Muscle layer of colon (tissue), 2 donors: ENCODE measurements at regions not wholly inside any gene's neighbourhood (a gene's known extent, or its start where the extent isn't known, plus 50 kb on each side); places are given as distances from the start of the nearest gene placed in this dataset.
"Not testable (repeated sequence)": the region's sequence is repeated elsewhere in the genome, so short reads cannot be mapped to it uniquely, and the experiment has no call there.

Experiments
- H3K27ac ChIP-seq: one replicate; pipeline ENCODE4 v1.7.0; 2013; ENCODE audit warnings: low read depth, mild to moderate bottlenecking, low read length, moderate library complexity
- H3K27me3 ChIP-seq, 2 donors: one replicate each; pipeline ENCODE4 v1.7.0; 2013; ENCODE audit warnings: low read length in 2 of 2, mild to moderate bottlenecking in 2 of 2; ENCODE audit not compliant: insufficient read depth in 2 of 2, control insufficient read depth in 1 of 2
- H3K36me3 ChIP-seq: one replicate; pipeline ENCODE4 v1.7.0; 2013; ENCODE audit warnings: mild to moderate bottlenecking, low read length; ENCODE audit not compliant: insufficient read depth
- H3K4me1 ChIP-seq: one replicate; pipeline ENCODE4 v1.7.0; 2013; ENCODE audit warnings: mild to moderate bottlenecking, low read length; ENCODE audit not compliant: insufficient read depth
- H3K4me3 ChIP-seq, 2 donors: one replicate each; pipeline ENCODE4 v1.7.0; 2013; ENCODE audit warnings: low read length in 2 of 2, low read depth in 1 of 2, mild to moderate bottlenecking in 1 of 2, moderate library complexity in 1 of 2
- H3K9ac ChIP-seq: one replicate; pipeline ENCODE4 v1.7.0; 2013; ENCODE audit warnings: low read length
- H3K9me3 ChIP-seq: one replicate; pipeline ENCODE4 v1.7.0; 2013; ENCODE audit warnings: mild to moderate bottlenecking, low read length
- donor health status: abdominal sarcoma.
- donor health status: Adenocarcinoma of cecum.

DNA sequence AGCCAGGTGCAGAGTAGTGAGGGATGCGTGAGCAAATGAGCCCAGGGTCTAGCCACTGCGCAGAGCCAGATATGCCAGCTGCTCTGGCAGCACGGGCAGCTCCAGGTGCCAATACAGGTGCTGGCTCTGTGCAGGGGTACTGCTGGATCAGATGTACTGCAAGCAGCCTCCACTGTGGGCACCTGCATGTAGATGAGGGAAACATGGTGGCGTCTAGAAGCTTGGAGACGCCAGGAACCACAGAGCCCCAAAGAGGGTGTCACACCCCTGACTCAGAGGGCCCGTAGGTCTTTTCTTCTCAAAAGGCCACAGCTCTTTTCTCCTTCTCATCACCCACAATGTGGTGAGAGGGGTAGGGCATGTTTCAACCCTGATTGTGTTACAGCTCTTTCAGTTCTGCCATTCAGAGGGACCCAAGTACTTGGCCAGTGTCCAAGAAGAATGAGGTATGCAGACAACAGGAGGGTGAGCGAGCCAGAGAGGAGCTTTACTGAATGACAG lies 244.4 kb upstream of the SLITRK1 start:
- Histone ChIP-seq H3K36me3 (no peaks in the 10 kb centered on the region), H3K4me1 (no peaks in the 10 kb centered on the region), H3K9ac (no peak overlapping the region), H3K27ac (no peak overlapping the region), H3K4me3 (no peak overlapping the region), H3K9me3 (no peaks in the 10 kb centered on the region), H3K27me3 (no peaks in the 10 kb centered on the region)

DNA sequence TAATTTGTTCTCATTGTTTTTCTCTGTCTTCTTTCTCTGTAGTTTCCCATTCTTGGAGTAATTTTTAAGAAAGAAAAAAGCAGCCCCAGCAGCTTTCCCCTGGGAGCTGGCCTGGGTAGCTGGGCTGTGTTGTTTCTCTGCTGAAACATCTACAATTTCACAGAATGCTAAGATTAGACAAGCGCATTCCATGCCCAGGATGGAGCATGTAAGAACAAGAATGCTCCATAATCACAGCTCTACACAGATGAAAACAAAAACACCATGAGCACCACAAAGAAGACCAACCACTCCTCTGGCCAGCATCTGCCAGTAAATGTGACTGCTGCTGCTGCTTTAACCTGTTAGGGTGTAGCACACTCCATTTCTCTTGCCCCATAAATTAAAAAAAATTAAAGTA lies 239.2 kb upstream of the SLITRK1 start:
- no peak overlapping the region for H3K4me3 ChIP-seq
- no peak overlapping the region for H3K27ac ChIP-seq
- no peaks in the 10 kb centered on the region for H3K4me1 ChIP-seq
- no peaks in the 10 kb centered on the region for H3K36me3 ChIP-seq
- no peaks in the 10 kb centered on the region for H3K9me3 ChIP-seq
- no peak overlapping the region for H3K9ac ChIP-seq
- no peaks in the 10 kb centered on the region for H3K27me3 ChIP-seq

DNA sequence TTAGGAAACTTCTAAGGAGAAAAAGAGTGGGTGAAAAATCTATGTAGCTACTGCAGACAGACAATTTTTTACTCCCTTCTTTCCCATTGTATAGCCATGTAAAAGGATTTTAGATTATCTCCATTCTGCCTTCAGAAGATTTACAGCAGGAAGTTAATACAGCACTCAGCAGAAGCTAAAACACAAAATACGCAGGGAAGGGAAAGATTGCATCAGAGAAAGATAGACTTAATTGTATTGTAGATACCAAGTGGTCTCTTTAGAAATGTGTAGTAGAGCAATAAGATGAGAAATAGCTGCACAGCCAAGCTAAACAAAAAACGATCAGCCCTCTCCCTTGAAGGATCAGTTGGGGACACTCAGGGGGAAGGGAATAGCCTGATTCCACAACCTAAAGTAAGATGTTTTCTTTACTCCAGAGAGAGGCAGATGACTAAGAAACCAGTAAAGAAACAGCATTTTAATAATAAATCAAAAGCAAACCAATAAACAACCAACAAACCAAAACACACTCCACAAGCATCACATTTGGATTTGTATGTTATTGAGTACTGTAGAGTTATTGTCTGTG lies 236.7 kb upstream of the SLITRK1 start:
- Histone ChIP-seq H3K9ac (no peak overlapping the region), H3K4me3 (no peak overlapping the region), H3K27ac (no peak overlapping the region), H3K36me3 (no peaks in the 10 kb centered on the region), H3K9me3 (no peaks in the 10 kb centered on the region), H3K27me3 (no peaks in the 10 kb centered on the region), H3K4me1 (no peaks in the 10 kb centered on the region)

DNA sequence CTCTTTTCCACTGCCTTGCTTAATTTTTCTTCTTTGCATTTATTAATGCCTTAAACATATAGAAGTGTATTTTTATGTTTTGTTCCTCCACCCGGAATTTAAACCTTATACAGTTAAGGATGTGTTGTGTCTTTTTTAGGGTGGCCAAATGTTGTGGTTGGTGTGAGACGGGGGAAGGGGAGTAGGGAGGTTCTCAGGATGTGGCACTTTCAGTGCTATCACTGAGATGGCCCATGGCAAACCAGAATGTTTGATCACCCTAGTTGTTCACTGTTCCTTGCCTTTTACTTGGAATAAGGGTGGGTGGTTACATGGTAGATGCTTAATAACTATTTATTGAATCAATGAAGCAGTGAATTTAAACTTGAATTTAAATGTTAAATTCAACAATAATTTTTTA lies 216.0 kb upstream of the SLITRK1 start:
- Histone ChIP-seq H3K27me3 (no peaks in the 10 kb centered on the region), H3K4me1 (no peaks in the 10 kb centered on the region), H3K4me3 (no peak overlapping the region), H3K9ac (no peak overlapping the region), H3K27ac (no peak overlapping the region), H3K9me3 (no peaks in the 10 kb centered on the region), H3K36me3 (no peaks in the 10 kb centered on the region)

DNA sequence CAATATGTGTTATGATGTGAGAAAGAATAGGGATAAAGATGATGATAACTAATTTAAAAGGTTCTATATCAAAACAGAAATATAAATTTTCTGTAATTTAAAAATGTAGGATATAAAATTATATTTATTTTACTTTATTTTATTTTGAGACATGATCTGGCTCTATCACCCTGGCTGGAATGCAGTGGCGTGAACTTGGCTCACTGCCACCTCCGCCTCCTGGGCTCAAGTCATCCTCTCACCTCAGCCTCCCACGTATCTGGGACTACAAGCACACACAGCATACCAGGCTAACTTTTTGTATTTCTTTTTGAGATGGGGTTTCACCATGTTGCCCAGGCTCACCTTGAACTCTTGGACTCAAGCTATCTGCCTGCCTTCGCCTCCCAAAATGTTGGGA lies 214.9 kb upstream of the SLITRK1 start:
- no peaks in the 10 kb centered on the region for H3K36me3 ChIP-seq
- H3K27me3 ChIP-seq, result no peaks in the 10 kb centered on the region
- H3K9me3 ChIP-seq, result no peaks in the 10 kb centered on the region
- no peak overlapping the region for H3K27ac ChIP-seq
- H3K9ac ChIP-seq, result no peak overlapping the region
- no peak overlapping the region for H3K4me3 ChIP-seq
- H3K4me1 ChIP-seq, result no peaks in the 10 kb centered on the region

DNA sequence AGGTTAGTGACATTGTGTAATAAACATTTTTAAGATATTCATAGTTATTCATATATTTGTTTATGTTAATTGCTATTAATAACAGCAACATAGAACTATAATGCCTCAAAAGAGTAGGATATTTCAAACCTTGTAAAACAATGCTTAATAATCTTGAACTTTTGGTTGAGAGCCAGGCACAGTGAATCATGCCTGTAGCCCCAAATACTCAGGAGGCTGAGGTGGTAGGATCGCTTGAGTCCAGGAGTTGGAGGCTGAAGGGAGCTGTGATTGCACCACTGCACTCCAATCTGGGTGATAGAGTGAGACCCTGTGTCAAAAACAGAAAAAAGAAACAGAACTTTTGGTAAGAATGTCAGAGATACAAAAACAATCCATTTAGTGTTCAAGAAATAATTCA lies 213.9 kb upstream of the SLITRK1 start:
- no peak overlapping the region for H3K4me3 ChIP-seq
- H3K9ac ChIP-seq, result no peak overlapping the region
- H3K27ac ChIP-seq, result no peak overlapping the region
- H3K4me1 ChIP-seq, result no peaks in the 10 kb centered on the region
- no peaks in the 10 kb centered on the region for H3K9me3 ChIP-seq
- H3K36me3 ChIP-seq, result no peaks in the 10 kb centered on the region
- H3K27me3 ChIP-seq, result no peaks in the 10 kb centered on the region

DNA sequence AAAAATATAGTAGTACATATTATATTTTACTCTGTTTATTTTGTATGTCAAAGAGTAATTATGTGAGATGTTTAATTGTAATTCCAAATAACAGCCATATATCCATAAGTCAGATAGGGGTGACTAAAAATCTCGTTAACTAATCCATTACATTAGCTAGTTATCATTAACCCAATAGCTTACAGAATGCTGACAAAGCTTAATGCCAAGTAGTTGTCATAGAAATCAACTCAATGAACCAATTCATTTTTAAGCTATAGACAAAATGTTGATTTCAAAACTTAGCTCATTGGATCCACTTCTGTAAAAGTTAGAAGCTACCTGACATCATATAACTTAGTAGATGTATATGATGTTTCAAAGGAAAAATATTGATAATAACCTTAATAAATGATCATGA lies 206.7 kb upstream of the SLITRK1 start:
- H3K27ac ChIP-seq, result no peak overlapping the region
- no peaks in the 10 kb centered on the region for H3K27me3 ChIP-seq
- H3K9me3 ChIP-seq, result no peaks in the 10 kb centered on the region
- H3K4me1 ChIP-seq, result no peaks in the 10 kb centered on the region
- H3K9ac ChIP-seq, result no peak overlapping the region
- H3K4me3 ChIP-seq, result no peak overlapping the region
- no peaks in the 10 kb centered on the region for H3K36me3 ChIP-seq

DNA sequence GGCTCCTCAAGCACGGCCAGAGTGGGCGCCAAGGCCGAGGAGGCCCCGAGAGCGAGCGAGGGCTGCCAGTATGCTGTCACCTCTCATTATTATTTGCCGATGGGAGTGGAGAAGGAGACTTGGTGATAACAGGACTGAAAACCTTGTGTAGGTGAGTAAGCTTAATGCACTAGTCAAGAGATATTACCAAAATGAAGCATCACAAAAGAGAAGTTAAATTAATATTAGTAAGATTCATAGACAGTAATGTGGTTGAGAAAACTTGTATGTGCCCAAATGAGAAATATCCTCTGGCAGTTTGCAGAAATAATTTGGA lies 204.5 kb upstream of the SLITRK1 start:
- Histone ChIP-seq H3K9ac (no peak overlapping the region), H3K36me3 (no peaks in the 10 kb centered on the region), H3K27ac (no peak overlapping the region), H3K4me3 (no peak overlapping the region), H3K4me1 (no peaks in the 10 kb centered on the region), H3K9me3 (no peaks in the 10 kb centered on the region), H3K27me3 (no peaks in the 10 kb centered on the region)

DNA sequence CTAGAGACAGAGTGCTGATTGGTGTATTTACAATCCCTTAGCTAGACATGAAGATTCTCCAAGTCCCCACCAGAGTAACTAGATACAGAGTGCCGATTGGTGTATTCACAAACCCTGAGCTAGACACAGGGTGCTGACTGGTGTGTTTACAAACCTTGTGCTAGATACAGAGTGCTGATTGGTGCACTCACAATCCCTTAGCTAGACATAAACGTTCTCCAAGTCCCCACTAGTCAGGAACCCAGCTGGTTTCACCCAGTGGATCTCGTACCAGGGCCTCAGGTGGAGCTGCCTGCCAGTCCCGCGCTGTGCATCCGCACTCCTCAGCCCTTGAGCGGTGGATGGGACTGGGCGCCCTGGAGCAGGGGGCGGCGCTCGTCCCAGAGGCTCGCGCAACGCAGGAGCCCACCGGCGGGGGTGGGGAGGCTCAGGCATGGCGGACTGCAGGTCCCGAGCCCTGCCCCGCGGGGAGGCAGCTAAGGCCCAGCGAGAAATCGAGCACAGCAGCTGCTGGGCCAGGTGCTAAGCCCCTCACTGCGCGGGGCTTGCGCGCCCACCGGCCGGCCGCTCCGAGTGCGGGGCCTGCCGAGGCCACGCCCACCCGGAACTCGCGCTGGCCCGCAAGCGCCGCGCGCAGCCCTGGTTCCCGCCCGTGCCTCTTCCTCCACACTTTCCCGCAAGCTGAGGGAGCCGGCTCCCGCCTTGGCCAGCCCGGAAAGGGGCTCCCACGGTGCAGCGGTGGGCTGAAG lies 204.0 kb upstream of the SLITRK1 start:
- not testable (repeated sequence) for H3K9ac ChIP-seq, H3K27ac ChIP-seq, H3K4me1 ChIP-seq, H3K9me3 ChIP-seq, H3K4me3 ChIP-seq, H3K27me3 ChIP-seq, H3K36me3 ChIP-seq

DNA sequence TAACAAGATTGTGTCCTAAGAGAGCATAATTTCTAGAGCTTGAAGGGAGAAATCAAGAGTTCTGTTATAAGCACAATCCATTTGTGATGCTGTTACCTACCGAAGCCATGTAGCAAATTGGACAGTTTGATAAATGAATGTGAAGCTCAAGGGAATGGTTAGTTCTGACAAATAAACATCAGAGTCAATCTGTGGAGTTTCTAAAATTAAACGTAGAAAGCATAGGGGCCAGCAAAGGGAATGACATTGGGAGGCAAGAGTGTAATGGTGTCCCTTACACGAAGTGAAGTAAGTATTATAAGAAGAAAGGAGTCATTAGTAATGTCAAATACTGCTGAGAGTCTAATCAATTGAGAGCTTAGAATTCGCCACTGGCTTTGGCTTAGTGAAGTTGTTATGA lies 200.2 kb upstream of the SLITRK1 start:
- no peaks in the 10 kb centered on the region for H3K27me3 ChIP-seq
- no peak overlapping the region for H3K4me3 ChIP-seq
- H3K9me3 ChIP-seq, result no peaks in the 10 kb centered on the region
- no peaks in the 10 kb centered on the region for H3K4me1 ChIP-seq
- no peaks in the 10 kb centered on the region for H3K36me3 ChIP-seq
- H3K27ac ChIP-seq, result no peak overlapping the region
- no peak overlapping the region for H3K9ac ChIP-seq

DNA sequence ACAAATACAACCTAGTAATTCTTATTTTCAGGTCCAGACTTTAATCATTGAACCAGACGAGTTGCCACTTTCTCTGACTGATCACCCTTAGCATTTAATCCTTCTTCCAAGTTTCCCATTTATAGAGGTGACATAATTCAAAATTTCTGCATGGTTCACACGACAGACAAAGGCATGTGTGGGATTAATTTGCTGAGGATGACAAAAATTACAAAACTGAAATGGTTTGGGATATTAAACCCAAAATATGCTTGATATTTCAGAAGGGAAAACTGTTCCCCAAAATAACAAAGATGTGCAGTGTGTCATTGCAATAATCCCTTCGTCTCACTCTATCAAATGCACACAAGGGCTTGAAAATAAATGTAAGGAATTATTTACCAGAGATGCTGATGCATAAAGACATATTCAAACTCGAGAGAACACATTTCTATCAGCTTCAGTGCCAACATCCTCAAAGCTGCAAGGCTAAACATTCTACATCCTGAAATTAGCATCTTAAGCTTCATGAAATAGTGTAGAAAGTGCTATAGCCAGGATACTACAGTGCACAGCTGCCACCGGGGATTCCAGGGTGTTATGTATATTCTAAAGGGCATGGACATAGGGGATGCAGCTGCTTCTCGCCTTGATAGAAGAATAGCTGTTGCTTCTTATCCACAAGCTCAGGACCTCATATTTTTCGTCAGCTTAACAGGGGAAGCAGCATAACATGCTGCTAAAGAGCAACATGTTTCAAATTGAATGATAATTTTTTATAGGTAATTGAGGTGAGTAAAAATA lies 198.7 kb upstream of the SLITRK1 start:
- no peaks in the 10 kb centered on the region for H3K9me3 ChIP-seq
- H3K4me3 ChIP-seq, result no peak overlapping the region
- H3K4me1 ChIP-seq, result no peaks in the 10 kb centered on the region
- H3K9ac ChIP-seq, result no peak overlapping the region
- no peaks in the 10 kb centered on the region for H3K27me3 ChIP-seq
- H3K27ac ChIP-seq, result no peak overlapping the region
- no peaks in the 10 kb centered on the region for H3K36me3 ChIP-seq
